ENCODE measurements at regions not wholly inside any gene's neighbourhood (a gene's known extent, or its start where the extent isn't known, plus 50 kb on each side); places are given as distances from the start of the nearest gene placed in this dataset.

- Histone ChIP-seq H3K36me3 (ENCODE audit: control insufficient read depth in 2 of 2, insufficient read depth in 1 of 2, low read length in 2 of 2) (no peaks in the 10 kb centered on the region), H3K4me3 (ENCODE audit: low read depth, low read length) (no peak overlapping the region), H3K4me1 (ENCODE audit: control insufficient read depth, insufficient read depth, low read length) (no peaks in the 10 kb centered on the region), H3K9me3 (ENCODE audit: control insufficient read depth, insufficient read depth, low read depth, low read length) (no peaks in the 10 kb centered on the region), H3K27ac (ENCODE audit: extremely low read depth, low read depth, low read length) (no peak overlapping the region)
- ChIA-PET CTCF (no interaction called here), POLR2A (no interaction called here)
- no peak for TF ChIP-seq RBAK (tag by site-specific recombination; IDR thresholded peaks at IDR 0.05)
- no peak for TF ChIP-seq ZFP41 (tag by site-specific recombination; IDR thresholded peaks at IDR 0.05; ENCODE audit: borderline replicate concordance)
- no peak for TF ChIP-seq HIC1 (tag by site-specific recombination; IDR thresholded peaks at IDR 0.05)
- TF ChIP-seq ZNF654 (tag by site-specific recombination; IDR thresholded peaks at IDR 0.05; ENCODE audit: low read depth), result no peak
- no peak for TF ChIP-seq SP2 (tag by site-specific recombination; IDR thresholded peaks at IDR 0.05)
- no peak for TF ChIP-seq PRDM2 (tag by site-specific recombination; IDR thresholded peaks at IDR 0.05; ENCODE audit: borderline replicate concordance)
- no peak for TF ChIP-seq ZBTB26 (tag by site-specific recombination; optimal IDR thresholded peaks at IDR 0.05)
- no peak for TF ChIP-seq ZNF341 (tag by site-specific recombination; IDR thresholded peaks at IDR 0.05; ENCODE audit: low read depth)
- no peak for TF ChIP-seq MYNN (tag by site-specific recombination; IDR thresholded peaks at IDR 0.05; ENCODE audit: borderline replicate concordance)
- no peak for TF ChIP-seq ZNF544 (tag by site-specific recombination; IDR thresholded peaks at IDR 0.05)
- TF ChIP-seq ZEB2 (tag by site-specific recombination; IDR thresholded peaks at IDR 0.05), result no peak
- TF ChIP-seq ZNF548 (tag by site-specific recombination; IDR thresholded peaks at IDR 0.05), result no peak
- no peak for TF ChIP-seq ZBTB6 (tag by site-specific recombination; IDR thresholded peaks at IDR 0.05)
- TF ChIP-seq, protein P1, sequence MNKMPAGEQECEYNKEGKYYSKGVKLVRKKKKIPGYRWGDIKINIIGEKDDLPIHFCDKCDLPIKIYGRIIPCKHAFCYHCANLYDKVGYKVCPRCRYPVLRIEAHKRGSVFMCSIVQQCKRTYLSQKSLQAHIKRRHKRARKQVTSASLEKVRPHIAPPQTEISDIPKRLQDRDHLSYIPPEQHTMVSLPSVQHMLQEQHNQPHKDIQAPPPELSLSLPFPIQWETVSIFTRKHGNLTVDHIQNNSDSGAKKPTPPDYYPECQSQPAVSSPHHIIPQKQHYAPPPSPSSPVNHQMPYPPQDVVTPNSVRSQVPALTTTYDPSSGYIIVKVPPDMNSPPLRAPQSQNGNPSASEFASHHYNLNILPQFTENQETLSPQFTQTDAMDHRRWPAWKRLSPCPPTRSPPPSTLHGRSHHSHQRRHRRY (tag by site-specific recombination; IDR thresholded peaks at IDR 0.05), result no peak
- TF ChIP-seq, protein P2, sequence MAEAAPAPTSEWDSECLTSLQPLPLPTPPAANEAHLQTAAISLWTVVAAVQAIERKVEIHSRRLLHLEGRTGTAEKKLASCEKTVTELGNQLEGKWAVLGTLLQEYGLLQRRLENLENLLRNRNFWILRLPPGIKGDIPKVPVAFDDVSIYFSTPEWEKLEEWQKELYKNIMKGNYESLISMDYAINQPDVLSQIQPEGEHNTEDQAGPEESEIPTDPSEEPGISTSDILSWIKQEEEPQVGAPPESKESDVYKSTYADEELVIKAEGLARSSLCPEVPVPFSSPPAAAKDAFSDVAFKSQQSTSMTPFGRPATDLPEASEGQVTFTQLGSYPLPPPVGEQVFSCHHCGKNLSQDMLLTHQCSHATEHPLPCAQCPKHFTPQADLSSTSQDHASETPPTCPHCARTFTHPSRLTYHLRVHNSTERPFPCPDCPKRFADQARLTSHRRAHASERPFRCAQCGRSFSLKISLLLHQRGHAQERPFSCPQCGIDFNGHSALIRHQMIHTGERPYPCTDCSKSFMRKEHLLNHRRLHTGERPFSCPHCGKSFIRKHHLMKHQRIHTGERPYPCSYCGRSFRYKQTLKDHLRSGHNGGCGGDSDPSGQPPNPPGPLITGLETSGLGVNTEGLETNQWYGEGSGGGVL (tag by site-specific recombination; IDR thresholded peaks at IDR 0.05), result no peak
- no peak for TF ChIP-seq ZNF221 (tag by site-specific recombination; IDR thresholded peaks at IDR 0.05; ENCODE audit: borderline replicate concordance)
- TF ChIP-seq ZNF121 (tag by site-specific recombination; IDR thresholded peaks at IDR 0.05), result no peak
- no peak for TF ChIP-seq ZNF394 (tag by site-specific recombination; IDR thresholded peaks at IDR 0.05; ENCODE audit: borderline replicate concordance)
These were observed 328.1 kb downstream of the HGF start for GRCh38 chr7:81441750-81442149.
